Urinary bladder (tissue), 3 donors: ENCODE measurements at regions not wholly inside any gene's neighbourhood (a gene's known extent, or its start where the extent isn't known, plus 50 kb on each side); places are given as distances from the start of the nearest gene placed in this dataset.

Experiments used
- DNase-seq: peaks from one replicate; pipeline ENCODE4 v3.0.0-alpha.2; 2015; ENCODE audit errors: extremely low spot score
- H3K27ac ChIP-seq: one replicate; pipeline ENCODE4 v1.5.1; 2013; ENCODE audit warnings: low read depth, mild to moderate bottlenecking, moderate library complexity
- H3K36me3 ChIP-seq: one replicate; pipeline ENCODE4 v1.6.1; 2013; ENCODE audit warnings: mild to moderate bottlenecking, moderate library complexity; ENCODE audit not compliant: insufficient read depth
- H3K4me1 ChIP-seq: one replicate; pipeline ENCODE4 v1.6.1; 2013; ENCODE audit warnings: mild to moderate bottlenecking, moderate library complexity; ENCODE audit not compliant: insufficient read depth
- H3K4me3 ChIP-seq: one replicate; pipeline ENCODE4 v1.5.1; 2013; ENCODE audit warnings: low read depth, low read length
- WGBS: extraction: QIAGEN DNeasy Blood & Tissue Kit; methylation state at CpG from one replicate; pipeline ENCODE4 v1.1.7; 2013; 5-methylcytosine and 5-hydroxymethylcytosine counted together
- donor health status: healthy with polysubstance abuse.
- donor health status: healthy.

DNA sequence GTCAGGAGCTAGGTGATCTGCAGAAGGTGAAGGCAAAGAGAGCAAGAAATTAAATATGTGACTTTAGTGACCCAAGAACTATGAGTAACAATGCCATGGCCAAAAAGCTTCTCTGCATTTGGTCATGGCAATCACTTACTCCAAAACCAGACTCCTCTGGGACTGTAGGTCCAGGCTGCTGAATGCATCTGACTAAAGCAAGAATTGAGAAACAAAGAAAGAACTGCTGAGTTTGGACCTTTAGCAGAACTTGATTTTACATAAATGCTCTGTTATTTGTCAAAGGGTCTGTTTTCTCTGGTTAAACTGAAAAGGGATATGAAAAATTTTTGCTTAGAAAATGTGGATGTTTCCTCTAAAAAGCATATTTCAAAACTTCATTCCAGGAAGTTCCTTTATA is 1102.2 kb downstream of the IGSF11 start:
- H3K4me1 ChIP-seq = no peaks in the 10 kb centered on the region
- DNase-seq = no peak
- H3K4me3 ChIP-seq = no peak overlapping the region
- H3K36me3 ChIP-seq = no peaks in the 10 kb centered on the region
- H3K27ac ChIP-seq = no peak overlapping the region

DNA sequence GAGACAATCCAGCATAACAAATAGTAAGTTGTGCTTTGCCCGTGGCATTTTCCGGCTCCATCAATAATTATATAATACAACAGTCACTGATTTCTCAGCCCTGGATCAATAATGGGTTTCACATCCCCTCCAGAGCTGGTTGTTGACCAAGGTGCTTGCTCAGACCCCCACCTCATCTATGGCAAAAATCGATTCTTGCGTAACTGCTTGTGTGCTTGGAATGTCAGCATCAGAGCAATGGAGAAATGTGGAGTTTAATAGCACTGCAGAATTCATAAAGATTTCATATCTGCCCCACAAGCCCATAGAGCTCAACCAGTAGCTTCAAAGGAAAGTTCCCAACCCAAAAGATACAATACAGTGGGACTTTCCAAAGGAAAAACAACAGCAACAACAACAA is 1098.5 kb downstream of the IGSF11 start:
- no peaks in the 10 kb centered on the region for H3K4me1 ChIP-seq
- no peak overlapping the region for H3K4me3 ChIP-seq
- H3K36me3 ChIP-seq = no peaks in the 10 kb centered on the region
- no peak for DNase-seq
- no peak overlapping the region for H3K27ac ChIP-seq
- WGBS = 90% methylated on average over 4 of the region's 4 CpGs

DNA sequence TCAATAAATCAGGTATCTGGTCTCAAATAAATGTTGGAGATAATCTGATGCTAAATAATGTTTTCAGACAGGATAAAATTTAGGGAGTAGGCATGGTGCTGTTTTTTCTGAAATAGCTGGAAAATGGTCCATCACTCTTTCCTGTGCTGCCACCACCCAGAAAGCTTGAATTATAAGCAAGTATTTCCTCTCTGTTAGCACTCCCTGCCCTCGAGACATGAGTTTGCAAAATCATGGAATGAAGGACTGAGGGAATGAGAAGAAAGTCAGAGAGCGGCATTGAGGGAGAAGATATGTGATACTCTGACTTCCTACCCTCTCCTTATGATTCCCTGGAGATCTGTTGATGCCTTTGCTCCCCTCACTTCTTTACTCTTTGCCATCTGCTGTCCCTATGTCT is 1095.7 kb downstream of the IGSF11 start:
- no peak for DNase-seq
- H3K36me3 ChIP-seq = no peaks in the 10 kb centered on the region
- H3K4me1 ChIP-seq = no peaks in the 10 kb centered on the region
- 86% methylated on average over 2 of the region's 2 CpGs for WGBS
- H3K27ac ChIP-seq = no peak overlapping the region
- H3K4me3 ChIP-seq = no peak overlapping the region

DNA sequence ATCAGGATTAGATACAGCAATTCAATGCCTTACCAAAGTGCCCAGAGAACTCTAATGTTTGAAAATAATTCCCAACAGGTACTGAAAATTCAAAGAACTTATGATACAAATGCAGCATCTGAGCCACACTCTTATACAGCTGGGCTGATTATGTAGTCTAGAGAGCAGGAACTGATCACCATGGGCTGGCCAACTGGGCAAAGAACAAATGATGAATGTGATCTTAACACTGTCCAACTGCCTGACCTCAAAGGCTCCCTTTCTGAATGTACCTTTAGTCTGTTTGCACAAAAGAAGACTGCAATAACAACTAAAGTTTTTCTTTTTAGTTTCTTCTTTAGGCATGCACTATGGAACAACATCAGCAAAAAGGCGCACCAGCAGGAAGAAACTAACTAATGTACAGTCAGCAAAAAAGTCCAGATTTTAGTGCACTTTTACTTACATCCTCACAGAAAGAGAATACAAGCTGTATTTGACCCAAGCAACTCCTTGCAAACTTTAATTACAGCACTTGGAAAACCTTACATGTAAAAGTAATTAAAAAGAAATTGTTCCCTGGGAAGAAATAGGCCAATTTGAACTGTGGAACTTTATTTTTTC is 1095.1 kb downstream of the IGSF11 start:
- H3K36me3 ChIP-seq = no peaks in the 10 kb centered on the region
- H3K27ac ChIP-seq = no peak overlapping the region
- no peak for DNase-seq
- no peaks in the 10 kb centered on the region for H3K4me1 ChIP-seq
- H3K4me3 ChIP-seq = no peak overlapping the region
- 94% methylated on average over 1 of the region's 1 CpG for WGBS

DNA sequence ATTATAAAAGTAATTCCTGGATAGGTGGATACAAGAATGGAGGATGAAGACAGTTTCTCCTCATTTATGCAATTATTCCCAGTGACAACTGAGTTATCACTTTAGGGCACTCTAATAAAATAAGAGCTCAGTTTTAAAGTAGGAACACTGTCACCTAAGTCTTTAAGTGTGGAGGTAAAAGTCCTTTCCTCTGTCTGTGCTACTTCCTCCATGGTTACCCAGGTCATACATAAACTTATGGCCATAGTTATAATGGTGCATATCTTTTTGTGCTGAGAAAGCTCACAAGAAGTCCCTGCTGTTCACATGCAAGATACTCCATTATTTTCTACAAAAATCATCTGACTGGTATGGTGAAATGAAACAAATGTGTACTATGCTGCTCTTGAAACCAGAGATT is 1093.6 kb downstream of the IGSF11 start:
- H3K4me3 ChIP-seq = no peak overlapping the region
- no peak for DNase-seq
- H3K27ac ChIP-seq = no peak overlapping the region
- H3K4me1 ChIP-seq = no peaks in the 10 kb centered on the region
- no peaks in the 10 kb centered on the region for H3K36me3 ChIP-seq

DNA sequence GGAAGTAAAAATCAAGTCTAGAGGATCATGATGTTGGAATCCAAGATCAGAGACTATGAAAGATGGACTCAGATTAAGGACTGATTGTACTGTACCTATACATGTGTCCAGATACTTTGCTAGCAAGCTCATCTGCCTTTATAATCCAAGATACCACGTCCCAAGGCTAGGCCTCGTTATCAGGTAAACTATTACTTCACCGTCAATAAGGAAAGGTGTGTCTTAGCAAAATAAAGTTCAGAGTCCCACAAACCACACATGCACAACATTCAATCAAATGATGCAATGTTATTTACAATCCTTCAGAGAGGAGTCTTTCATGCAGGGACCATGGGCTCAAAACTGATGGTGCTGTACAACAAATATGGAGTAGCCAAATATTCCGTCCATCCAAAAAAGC is 1092.9 kb downstream of the IGSF11 start:
- H3K4me1 ChIP-seq = no peaks in the 10 kb centered on the region
- no peaks in the 10 kb centered on the region for H3K36me3 ChIP-seq
- H3K27ac ChIP-seq = no peak overlapping the region
- H3K4me3 ChIP-seq = no peak overlapping the region
- DNase-seq = no peak
- WGBS = 89% methylated on average over 4 of the region's 4 CpGs

DNA sequence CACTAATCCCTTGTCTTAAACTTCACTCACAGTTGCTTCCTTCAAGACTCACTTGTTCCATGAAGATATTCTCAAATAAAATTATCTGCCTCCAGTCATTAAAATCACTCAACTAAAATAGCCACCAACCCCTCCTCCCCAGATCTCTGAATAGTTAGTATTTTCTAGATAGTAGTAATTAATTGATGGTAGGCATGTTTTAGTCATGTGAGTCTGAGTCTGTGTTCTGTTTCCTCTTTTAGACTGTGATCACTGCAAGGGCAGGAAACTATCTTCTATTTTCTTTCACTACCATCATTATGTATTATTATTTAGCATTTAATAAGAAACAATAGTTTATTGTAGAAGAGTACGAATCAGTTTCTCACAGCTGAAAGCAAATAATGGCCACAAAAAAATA is 1080.5 kb downstream of the IGSF11 start:
- Histone ChIP-seq H3K27ac (no peak overlapping the region), H3K4me1 (no peaks in the 10 kb centered on the region), H3K36me3 (no peaks in the 10 kb centered on the region), H3K4me3 (no peak overlapping the region)
- no peak for DNase-seq
- 86% methylated on average over 1 of the region's 1 CpG for WGBS

DNA sequence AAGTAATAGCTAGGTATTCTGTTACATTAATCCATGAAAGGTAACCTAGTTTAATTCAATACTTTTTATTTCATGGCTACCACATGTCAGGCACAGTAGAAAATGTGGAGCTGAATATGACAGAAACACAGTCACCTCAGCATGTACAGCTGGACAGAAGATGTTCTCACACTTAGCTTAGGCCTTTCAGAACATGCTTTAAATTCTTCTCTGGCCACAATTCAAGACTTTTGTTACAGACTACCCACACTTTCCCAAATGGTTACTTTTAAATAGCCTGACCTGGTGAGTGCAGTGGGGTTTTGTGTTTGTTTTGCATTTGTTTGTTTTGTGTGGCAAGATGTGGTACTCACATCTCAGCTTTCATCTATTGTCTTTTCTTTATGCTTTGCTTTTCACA is 1079.5 kb downstream of the IGSF11 start:
- DNase-seq = no peak
- Histone ChIP-seq H3K36me3 (no peaks in the 10 kb centered on the region), H3K4me1 (no peaks in the 10 kb centered on the region), H3K27ac (no peak overlapping the region), H3K4me3 (no peak overlapping the region)

DNA sequence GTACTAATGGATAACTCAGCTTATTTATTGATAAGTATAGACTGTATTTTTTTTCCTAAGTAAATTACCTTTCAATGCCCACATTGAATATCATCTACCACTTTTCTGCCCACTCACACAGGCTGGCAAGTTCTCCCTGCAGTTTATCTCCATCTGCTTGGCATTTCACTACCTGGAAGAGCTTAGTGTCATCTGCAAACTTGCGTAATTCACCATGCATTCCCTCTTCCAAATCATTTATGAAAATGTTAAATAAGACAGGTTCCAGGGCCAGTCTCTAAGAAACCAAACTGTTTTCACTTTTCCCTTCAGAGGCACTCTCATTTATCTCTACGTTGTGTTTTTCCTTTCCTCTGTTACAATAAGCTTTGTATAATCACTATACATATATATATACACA is 1076.6 kb downstream of the IGSF11 start:
- 76% methylated on average over 2 of the region's 2 CpGs for WGBS
- H3K27ac ChIP-seq = no peak overlapping the region
- DNase-seq = no peak
- H3K36me3 ChIP-seq = no peaks in the 10 kb centered on the region
- H3K4me3 ChIP-seq = no peak overlapping the region
- no peaks in the 10 kb centered on the region for H3K4me1 ChIP-seq

DNA sequence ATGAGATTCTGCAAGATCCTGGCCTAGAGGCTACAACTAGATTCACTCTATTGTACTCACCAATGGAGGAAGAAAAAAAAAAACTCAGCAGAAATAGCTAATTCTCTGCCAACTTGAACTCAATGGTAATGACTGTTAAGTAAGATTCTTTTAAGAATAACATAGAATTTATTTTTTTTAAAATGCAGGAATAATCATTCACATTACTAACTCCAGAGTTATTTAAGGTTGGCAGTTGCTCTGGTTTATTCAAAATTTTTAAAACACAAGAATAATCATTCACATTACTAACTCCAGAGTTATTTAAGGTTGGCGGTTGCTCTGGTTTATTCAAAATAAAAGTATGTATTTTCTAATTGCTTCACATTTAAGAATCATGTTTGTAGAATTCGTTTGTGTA is 1071.9 kb downstream of the IGSF11 start:
- no peak for DNase-seq
- H3K27ac ChIP-seq = no peak overlapping the region
- H3K4me3 ChIP-seq = no peak overlapping the region
- WGBS = 65% methylated on average over 2 of the region's 2 CpGs
- H3K36me3 ChIP-seq = no peaks in the 10 kb centered on the region
- no peaks in the 10 kb centered on the region for H3K4me1 ChIP-seq

DNA sequence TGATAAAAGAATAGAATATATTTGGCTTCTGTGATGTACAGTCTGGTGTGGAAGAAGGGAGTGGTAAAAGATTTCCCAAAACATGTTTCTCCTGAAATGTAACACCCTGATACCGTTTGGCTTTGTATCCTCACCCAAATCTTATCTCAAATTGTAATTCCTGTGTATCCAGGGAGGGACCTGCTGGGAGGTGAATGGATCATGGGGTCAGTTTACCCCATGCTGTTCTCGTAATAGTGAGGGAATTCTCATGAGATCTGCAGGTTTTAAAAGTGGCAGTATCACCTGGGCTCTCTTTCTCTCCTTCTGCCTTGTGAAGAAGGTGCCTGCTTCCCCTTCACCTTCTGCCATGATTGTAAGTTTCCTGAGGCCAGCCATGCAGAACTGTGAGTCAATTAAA is 1070.8 kb downstream of the IGSF11 start:
- Histone ChIP-seq H3K36me3 (no peaks in the 10 kb centered on the region), H3K4me3 (no peak overlapping the region), H3K4me1 (no peaks in the 10 kb centered on the region), H3K27ac (no peak overlapping the region)
- 62% methylated on average over 2 of the region's 2 CpGs for WGBS
- DNase-seq = no peak

DNA sequence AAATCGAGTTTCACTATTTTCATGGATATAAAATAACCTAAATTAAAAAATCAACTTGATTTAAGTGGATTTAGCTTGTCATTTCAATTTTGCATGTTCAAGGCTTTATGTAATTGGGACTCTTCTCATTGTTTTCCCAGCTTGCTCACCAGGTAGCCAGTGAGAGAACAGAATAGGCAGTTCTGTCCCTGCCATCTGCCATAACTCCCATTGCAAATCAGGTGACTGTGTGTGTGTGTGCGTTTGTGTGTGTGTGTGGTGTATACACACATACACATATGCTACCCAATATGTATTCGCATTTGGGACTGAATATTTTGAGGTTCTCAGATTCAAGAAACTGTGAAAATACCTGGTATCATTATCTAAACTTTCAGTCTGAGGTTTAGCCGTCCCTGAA is 1069.8 kb downstream of the IGSF11 start:
- whole genome bisulfite sequencing = 86% methylated on average over 4 of the region's 4 CpGs
- Histone ChIP-seq H3K27ac (no peak overlapping the region), H3K4me3 (no peak overlapping the region), H3K4me1 (no peaks in the 10 kb centered on the region), H3K36me3 (no peaks in the 10 kb centered on the region)
- DNase-seq = no peak

DNA sequence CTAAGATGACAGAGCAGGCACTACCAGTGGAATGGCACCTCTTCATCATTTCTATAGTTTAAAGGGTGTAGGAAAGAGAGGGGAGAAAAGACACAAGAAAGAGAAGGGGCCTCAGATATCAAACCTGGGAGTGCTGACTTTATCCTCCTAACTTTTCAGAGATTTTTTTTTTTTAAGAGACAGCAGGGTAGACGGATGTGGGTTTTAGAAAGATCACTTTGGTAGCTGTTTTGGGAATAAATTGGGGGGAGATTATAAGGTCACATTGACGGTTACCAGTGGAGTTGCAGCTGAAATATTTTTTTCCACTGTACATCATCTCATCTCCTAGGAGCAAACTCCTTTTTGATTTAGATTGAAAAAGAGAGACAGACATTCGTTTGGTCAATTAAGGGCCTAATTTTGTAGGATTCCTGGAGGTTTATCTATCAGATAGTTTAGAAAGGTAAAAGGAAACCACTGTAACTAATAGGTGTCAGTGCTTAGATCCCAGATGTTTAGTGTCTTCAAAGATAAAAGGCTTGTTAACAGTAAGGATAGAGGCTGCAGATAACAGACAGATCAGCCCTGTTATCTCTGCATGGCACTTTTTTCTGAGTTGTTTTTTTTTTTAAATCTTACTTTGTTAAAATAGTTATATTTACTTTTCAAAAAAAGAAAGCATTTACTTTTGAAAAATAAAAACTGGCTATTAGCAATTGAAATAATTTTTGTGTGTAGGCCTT is 1057.0 kb downstream of the IGSF11 start:
- 69% methylated on average over 3 of the region's 3 CpGs for WGBS
- Histone ChIP-seq H3K4me1 (no peaks in the 10 kb centered on the region), H3K4me3 (no peak overlapping the region), H3K27ac (no peak overlapping the region), H3K36me3 (no peaks in the 10 kb centered on the region)
- DNase-seq = no peak

DNA sequence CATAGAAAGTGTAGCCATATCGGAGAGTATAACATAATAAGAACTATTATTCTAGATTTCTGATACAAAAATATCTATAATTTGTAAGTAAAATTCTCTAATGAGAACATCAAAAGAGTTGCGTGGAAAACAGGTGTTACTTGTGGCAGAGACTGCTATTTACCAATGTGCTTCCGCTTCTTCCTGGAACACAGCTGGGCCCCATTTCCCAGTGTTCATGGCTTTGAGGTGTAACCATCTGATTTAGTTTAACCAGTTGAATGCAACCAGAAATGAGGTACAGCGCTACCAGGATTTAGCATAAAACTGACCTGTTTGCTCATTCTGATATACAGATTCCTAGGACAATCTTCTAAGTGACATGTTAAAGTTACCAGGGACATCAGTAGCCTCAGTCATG is 1055.2 kb downstream of the IGSF11 start:
- Histone ChIP-seq H3K4me3 (no peak overlapping the region), H3K4me1 (no peaks in the 10 kb centered on the region), H3K36me3 (no peaks in the 10 kb centered on the region), H3K27ac (no peak overlapping the region)
- 96% methylated on average over 4 of the region's 4 CpGs for WGBS
- no peak for DNase-seq

DNA sequence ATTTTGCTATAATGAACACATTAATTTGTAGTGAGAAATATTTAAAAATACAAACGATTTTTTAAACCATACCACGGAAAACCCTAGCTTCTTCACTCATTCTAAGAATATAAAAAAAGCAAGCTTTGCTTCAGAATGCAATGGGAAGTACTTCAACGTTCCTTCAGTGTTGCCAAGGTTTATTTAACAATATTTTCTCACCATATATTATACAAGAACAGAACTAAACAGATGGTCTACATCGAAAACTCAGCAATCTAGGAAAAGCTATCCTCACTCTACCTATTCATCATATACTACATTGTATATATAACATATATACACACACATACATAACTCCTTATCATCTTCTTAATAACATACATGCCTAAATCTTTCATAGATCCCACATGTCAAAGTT is 1047.4 kb downstream of the IGSF11 start:
- H3K36me3 ChIP-seq = no peaks in the 10 kb centered on the region
- no peaks in the 10 kb centered on the region for H3K4me1 ChIP-seq
- H3K27ac ChIP-seq = no peak overlapping the region
- no peak for DNase-seq
- no peak overlapping the region for H3K4me3 ChIP-seq
- 37% methylated on average over 4 of the region's 4 CpGs for WGBS
